PFSK-1 (cell line): ENCODE measurements at regions not wholly inside any gene's neighbourhood (a gene's known extent, or its start where the extent isn't known, plus 50 kb on each side); places are given as distances from the start of the nearest gene placed in this dataset.

Experiments
- POLR2AphosphoS5 ChIP-seq: IDR thresholded peaks from 2 replicates; pipeline ENCODE4 v1.6.1; 2012; ENCODE audit warnings: low read depth, mild to moderate bottlenecking, control low read depth, low read length, moderate library complexity
- SIN3A ChIP-seq: IDR thresholded peaks from 2 replicates; pipeline ENCODE4 v1.6.1; 2012; ENCODE audit warnings: mild to moderate bottlenecking, low read length, moderate library complexity, borderline replicate concordance; ENCODE audit not compliant: insufficient read depth
- TAF1 ChIP-seq: IDR thresholded peaks from 2 replicates; pipeline ENCODE4 v1.6.1; 2012; ENCODE audit warnings: low read length, control low read depth, borderline replicate concordance; ENCODE audit not compliant: insufficient read depth

DNA sequence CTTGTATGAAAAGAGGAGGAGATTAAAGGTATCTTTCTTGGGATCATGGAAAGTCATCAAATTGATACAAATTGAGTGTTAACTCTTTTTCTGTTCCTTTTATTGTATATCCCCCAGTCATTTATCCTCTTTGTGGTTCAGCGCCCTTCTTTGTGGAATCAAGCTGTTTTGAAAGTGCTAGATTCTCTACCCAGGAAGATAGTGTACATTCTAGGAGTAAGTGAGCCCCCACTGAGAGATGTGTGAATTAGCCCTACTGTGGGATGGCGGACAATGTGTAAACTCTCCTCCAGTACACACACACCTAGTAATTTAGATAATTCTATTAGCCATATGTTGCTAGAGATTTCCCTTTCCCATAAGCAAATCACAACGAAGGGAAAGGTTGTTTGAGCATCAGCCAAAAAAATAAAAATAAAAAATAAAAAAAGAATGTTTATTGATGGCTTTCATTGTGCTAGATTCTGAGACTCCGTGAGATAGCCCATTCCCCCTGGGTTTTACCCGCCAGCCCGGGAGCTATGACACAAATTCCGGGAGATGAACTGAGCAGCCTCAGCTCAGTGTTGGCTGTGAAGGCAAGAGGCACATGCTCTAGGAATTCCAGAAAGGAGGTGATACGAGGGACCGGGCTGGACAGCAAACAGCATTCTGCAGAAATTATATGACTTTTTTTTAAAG, 378.4 kb upstream of the RUNX1 start:
- TF ChIP-seq TAF1, result no peak
- no peak for TF ChIP-seq SIN3A
- no peak for TF ChIP-seq POLR2AphosphoS5
